Neuronal stem cell (in vitro differentiated cells): ENCODE measurements at regions not wholly inside any gene's neighbourhood (a gene's known extent, or its start where the extent isn't known, plus 50 kb on each side); places are given as distances from the start of the nearest gene placed in this dataset.
"Not testable (repeated sequence)": the region's sequence is repeated elsewhere in the genome, so short reads cannot be mapped to it uniquely, and the experiment has no call there.

Source experiments
- DNase-seq: peaks from one replicate; pipeline ENCODE4 v3.0.0-alpha.2; 2013; ENCODE audit warnings: low spot score
- H2AFZ ChIP-seq: one replicate; pipeline ENCODE4 v1.6.1; 2013; ENCODE audit warnings: mild to moderate bottlenecking, low read length, inconsistent platforms
- H2AK5ac ChIP-seq: 2 replicates; pipeline ENCODE4 v1.6.1; 2013; ENCODE audit warnings: low read depth, mild to moderate bottlenecking, inconsistent platforms, low read length, moderate library complexity, mixed read lengths
- H2BK120ac ChIP-seq: 2 replicates; pipeline ENCODE4 v1.6.1; 2013; ENCODE audit warnings: low read depth, mild to moderate bottlenecking, inconsistent platforms, low read length, moderate library complexity, mixed read lengths
- H2BK12ac ChIP-seq: one replicate; pipeline ENCODE4 v1.6.1; 2013; ENCODE audit warnings: low read length, inconsistent platforms
- H2BK15ac ChIP-seq: 2 replicates; pipeline ENCODE4 v1.6.1; 2013; ENCODE audit warnings: mild to moderate bottlenecking, low read length, inconsistent platforms, mixed read lengths
- H2BK5ac ChIP-seq: one replicate; pipeline ENCODE4 v1.6.1; 2013; ENCODE audit warnings: inconsistent platforms, mild to moderate bottlenecking, low read length, moderate library complexity
- H3K14ac ChIP-seq: one replicate; pipeline ENCODE4 v1.6.1; 2013; ENCODE audit warnings: low read length, inconsistent platforms
- H3K18ac ChIP-seq: 2 replicates; pipeline ENCODE4 v1.6.1; 2013; ENCODE audit warnings: low read length, inconsistent platforms
- H3K23ac ChIP-seq: 2 replicates; pipeline ENCODE4 v1.6.1; 2013; ENCODE audit warnings: low read depth, mild to moderate bottlenecking, mixed read lengths, low read length, inconsistent platforms; ENCODE audit not compliant: poor library complexity
- H3K27ac ChIP-seq: replicated peaks from 3 replicates; pipeline ENCODE4 v1.5.1; 2013; ENCODE audit warnings: low read length, inconsistent platforms
- H3K27me3 ChIP-seq, 3 experiments: 2 replicates each; pipeline ENCODE4 v1.6.1; 2013; ENCODE audit warnings: low read length in 3 of 3, mild to moderate bottlenecking in 2 of 3, inconsistent platforms in 1 of 3, low read depth in 1 of 3, mixed read lengths in 1 of 3, moderate library complexity in 1 of 3; ENCODE audit not compliant: control insufficient read depth in 3 of 3, insufficient read depth in 3 of 3
- H3K36me3 ChIP-seq, 2 donors: replicated peaks in 1 of 2; 2 replicates each; pipeline ENCODE4 v1.6.1; 2013; ENCODE audit warnings: low read length in 2 of 2; ENCODE audit not compliant: control insufficient read depth in 2 of 2, insufficient read depth in 2 of 2
- H3K4ac ChIP-seq: 2 replicates; pipeline ENCODE4 v1.6.1; 2013; ENCODE audit warnings: inconsistent platforms, mild to moderate bottlenecking, low read length, moderate library complexity
- H3K4me1 ChIP-seq, 2 donors: 1 replicate in 1 of 2; 2 replicates in 1 of 2; pipeline ENCODE4 v1.6.1; 2013; ENCODE audit warnings: low read length in 2 of 2, low read depth in 1 of 2; ENCODE audit not compliant: control insufficient read depth in 2 of 2, insufficient read depth in 1 of 2
- H3K4me2 ChIP-seq: one replicate; pipeline ENCODE4 v1.6.1; 2013; ENCODE audit warnings: mild to moderate bottlenecking, low read length, inconsistent platforms; ENCODE audit not compliant: insufficient read depth, poor library complexity, severe bottlenecking
- H3K4me3 ChIP-seq, 2 donors: 2 replicates each; pipeline ENCODE4 v1.5.1; 2013; ENCODE audit warnings: low read length in 2 of 2, mild to moderate bottlenecking in 2 of 2, inconsistent platforms in 1 of 2, moderate library complexity in 1 of 2
- H3K79me1 ChIP-seq: one replicate; pipeline ENCODE4 v1.6.1; 2013; ENCODE audit warnings: low read depth, mild to moderate bottlenecking, inconsistent platforms, low read length, moderate library complexity
- H3K9ac ChIP-seq: one replicate; pipeline ENCODE4 v1.6.1; 2013; ENCODE audit warnings: mild to moderate bottlenecking, low read depth, low read length, inconsistent platforms; ENCODE audit not compliant: poor library complexity
- H3K9me3 ChIP-seq, 2 donors: replicated peaks in 1 of 2; 2 replicates each; pipeline versions ENCODE3 to v1.6.1; 2013; ENCODE audit warnings: low read length in 2 of 2, mild to moderate bottlenecking in 2 of 2, inconsistent platforms in 1 of 2, low read depth in 1 of 2, mixed read lengths in 1 of 2, moderate library complexity in 1 of 2; ENCODE audit not compliant: control insufficient read depth in 2 of 2, insufficient read depth in 1 of 2
- H4K8ac ChIP-seq: one replicate; pipeline ENCODE4 v1.6.1; 2013; ENCODE audit warnings: low read depth, mild to moderate bottlenecking, inconsistent platforms, low read length, moderate library complexity
- H4K91ac ChIP-seq: one replicate; pipeline ENCODE4 v1.6.1; 2013; ENCODE audit warnings: low read length, low read depth, mild to moderate bottlenecking, inconsistent platforms; ENCODE audit not compliant: poor library complexity
- WGBS, 2 donors: extraction: QIAGEN DNeasy Blood & Tissue Kit; methylation state at CpG; one replicate each; pipeline ENCODE4 v1.1.7; 2013; ENCODE audit warnings: missing lambda C conversion rate in 2 of 2, mixed read lengths in 1 of 2; ENCODE audit not compliant: insufficient read length in 2 of 2, insufficient replicate concordance in 1 of 2; ENCODE audit errors: extremely low coverage in 2 of 2; 5-methylcytosine and 5-hydroxymethylcytosine counted together

DNA sequence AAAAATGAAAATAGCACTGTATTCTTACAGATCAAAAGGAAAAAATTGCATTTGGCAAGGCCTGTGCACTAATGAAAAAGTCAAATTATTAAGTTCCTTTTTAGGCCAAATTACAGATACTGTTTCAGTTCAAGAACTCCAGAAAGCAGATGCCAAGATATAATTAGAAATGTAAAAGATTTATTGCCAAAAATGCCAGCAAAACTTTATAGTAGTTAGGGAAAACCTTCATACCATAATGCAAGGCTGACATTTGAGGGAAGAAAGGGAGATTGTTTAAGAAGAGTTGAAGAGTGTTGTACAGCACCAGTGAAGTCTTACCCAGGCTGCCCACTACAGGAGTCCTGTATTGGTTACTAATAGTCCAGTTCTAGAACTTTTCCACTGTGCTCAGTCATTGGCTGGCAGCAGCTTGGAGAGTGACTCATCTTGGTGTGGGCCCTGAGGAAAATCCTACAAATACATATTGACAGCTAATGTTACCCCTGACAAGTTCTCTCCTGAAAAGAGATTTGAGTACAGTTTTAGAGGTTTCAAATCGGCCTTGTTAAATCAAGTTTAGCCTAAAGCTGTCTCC is 600.4 kb downstream of the C12orf50 start:
- no peak overlapping the region for H3K23ac ChIP-seq
- no peak overlapping the region for H2BK5ac ChIP-seq
- H3K4me2 ChIP-seq, result no peak overlapping the region
- no peak overlapping the region for H3K18ac ChIP-seq
- no peak overlapping the region for H3K27ac ChIP-seq
- no peaks in the 10 kb centered on the region for H3K4me1 ChIP-seq
- H4K8ac ChIP-seq, result no peak overlapping the region
- H2BK15ac ChIP-seq, result no peak overlapping the region
- WGBS, 2 donors, result no CpG with 5 or more reads among the region's 1 CpG
- no peak overlapping the region for H3K9ac ChIP-seq
- no peak overlapping the region for H2AFZ ChIP-seq
- H3K79me1 ChIP-seq, result no peaks in the 10 kb centered on the region
- no peak overlapping the region for H3K14ac ChIP-seq
- H2BK12ac ChIP-seq, result no peak overlapping the region
- H3K9me3 ChIP-seq, result peaks cover 0 to 1% of the 10 kb centered on the region in 2 donors
- H3K36me3 ChIP-seq, result no peaks in the 10 kb centered on the region
- H3K27me3 ChIP-seq, result no peaks in the 10 kb centered on the region
- H4K91ac ChIP-seq, result no peak overlapping the region
- no peak overlapping the region for H2BK120ac ChIP-seq
- no peak for DNase-seq
- no peak overlapping the region for H3K4me3 ChIP-seq
- H3K4ac ChIP-seq, result no peak overlapping the region
- H2AK5ac ChIP-seq, result no peak overlapping the region

DNA sequence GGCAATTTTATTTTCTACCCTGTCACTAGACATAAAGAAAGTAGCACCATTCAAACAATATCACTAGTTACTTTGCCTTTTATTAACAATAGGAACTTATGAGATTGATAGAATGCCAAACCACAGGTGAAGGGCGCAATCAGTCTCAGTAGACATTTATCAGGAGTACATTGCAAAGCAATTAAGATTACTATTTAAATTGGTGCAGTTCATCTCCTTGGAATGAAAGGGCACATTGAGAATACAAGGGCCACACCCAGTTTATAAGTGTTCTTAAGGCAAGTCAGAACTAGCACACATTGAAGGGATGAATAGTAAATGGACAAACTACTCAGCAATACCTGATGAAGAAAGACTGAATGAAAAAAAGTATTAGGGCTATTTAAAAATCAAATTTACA is 601.4 kb downstream of the C12orf50 start:
- Histone ChIP-seq H3K36me3 (no peaks in the 10 kb centered on the region), H3K4me2 (no peak overlapping the region), H3K27ac (no peak overlapping the region), H3K23ac (no peak overlapping the region), H3K4me3 (no peak overlapping the region), H2BK15ac (no peak overlapping the region), H2BK12ac (no peak overlapping the region), H4K91ac (no peak overlapping the region), H3K9me3 (peaks cover 0 to 1% of the 10 kb centered on the region in 2 donors), H2AK5ac (no peak overlapping the region), H2BK5ac (no peak overlapping the region), H3K18ac (no peak overlapping the region), H3K14ac (no peak overlapping the region), H3K4ac (no peak overlapping the region), H2AFZ (no peak overlapping the region), H3K27me3 (no peaks in the 10 kb centered on the region), H3K79me1 (no peaks in the 10 kb centered on the region), H3K9ac (no peak overlapping the region), H3K4me1 (no peaks in the 10 kb centered on the region), H2BK120ac (no peak overlapping the region), H4K8ac (no peak overlapping the region)
- no peak for DNase-seq
- WGBS, 2 donors, result no CpG with 5 or more reads among the region's 1 CpG

- Histone ChIP-seq H3K23ac (no peak overlapping the region), H3K9ac (no peak overlapping the region)
Observed at GRCh38 chr12:87425942-87426554, 603.2 kb downstream of the C12orf50 start.

GRCh38 chr12:87421233-87421632 is 608.0 kb downstream of the C12orf50 start:
- not testable (repeated sequence) for H3K79me1 ChIP-seq, H3K9me3 ChIP-seq, H2BK120ac ChIP-seq, H3K27ac ChIP-seq, H2AFZ ChIP-seq, H2BK5ac ChIP-seq, H3K23ac ChIP-seq, H4K91ac ChIP-seq, H2BK12ac ChIP-seq, H3K4ac ChIP-seq, H3K36me3 ChIP-seq, H3K18ac ChIP-seq, H2AK5ac ChIP-seq, H3K4me2 ChIP-seq, H3K4me1 ChIP-seq, H4K8ac ChIP-seq, H3K4me3 ChIP-seq, DNase-seq, H3K14ac ChIP-seq, H3K9ac ChIP-seq, H2BK15ac ChIP-seq, H3K27me3 ChIP-seq
- WGBS, 2 donors, result no CpG with 5 or more reads among the region's 2 CpGs

More at GRCh38 chr12:87425942-87426554, 603.2 kb downstream of the C12orf50 start:
- Histone ChIP-seq H3K4me1 (no peaks in the 10 kb centered on the region), H2BK120ac (no peak overlapping the region), H2BK15ac (no peak overlapping the region), H3K27me3 (no peaks in the 10 kb centered on the region), H2BK5ac (no peak overlapping the region), H3K14ac (no peak overlapping the region), H3K4me3 (no peak overlapping the region), H2BK12ac (no peak overlapping the region), H2AFZ (no peak overlapping the region), H3K9me3 (peaks cover 0 to 1% of the 10 kb centered on the region in 2 donors), H3K36me3 (no peaks in the 10 kb centered on the region), H3K79me1 (no peaks in the 10 kb centered on the region), H4K91ac (no peak overlapping the region), H2AK5ac (no peak overlapping the region), H3K27ac (no peak overlapping the region), H3K4me2 (no peak overlapping the region), H4K8ac (no peak overlapping the region), H3K4ac (no peak overlapping the region), H3K18ac (no peak overlapping the region)
- no peak for DNase-seq
- no CpG with 5 or more reads among the region's 2 CpGs for WGBS, 2 donors
